ENCODE measurements at regions not wholly inside any gene's neighbourhood (a gene's known extent, or its start where the extent isn't known, plus 50 kb on each side); places are given as distances from the start of the nearest gene placed in this dataset.

GRCh38 chr16:55242667-55243066 is 81.3 kb upstream of the IRX6 start:
- no peak for DNase-seq

DNA sequence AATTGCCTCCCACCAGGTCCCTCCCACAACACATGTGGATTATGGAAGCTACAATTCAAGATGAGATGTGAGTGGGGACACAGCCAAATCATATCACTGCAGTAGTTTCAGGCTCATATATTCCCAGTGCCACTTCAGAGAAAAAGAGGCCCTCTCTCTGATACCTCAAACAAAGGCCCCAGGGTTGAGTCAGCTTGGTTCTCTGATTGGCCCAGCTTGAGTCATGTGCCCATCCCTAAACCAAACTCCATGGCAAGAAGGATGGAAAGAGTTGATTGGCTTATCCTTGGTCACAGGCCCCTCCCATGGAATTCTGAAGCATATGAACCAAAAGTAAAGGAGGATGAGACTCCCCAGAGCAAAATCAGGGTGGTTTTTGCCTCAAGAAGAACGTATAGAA is 75.9 kb upstream of the IRX6 start:
- no peak for DNase-seq

GRCh38 chr16:55248494-55248893 is 75.5 kb upstream of the IRX6 start:
- no peak for DNase-seq

GRCh38 chr16:55249361-55249760 is 74.6 kb upstream of the IRX6 start:
- no peak for DNase-seq

DNA sequence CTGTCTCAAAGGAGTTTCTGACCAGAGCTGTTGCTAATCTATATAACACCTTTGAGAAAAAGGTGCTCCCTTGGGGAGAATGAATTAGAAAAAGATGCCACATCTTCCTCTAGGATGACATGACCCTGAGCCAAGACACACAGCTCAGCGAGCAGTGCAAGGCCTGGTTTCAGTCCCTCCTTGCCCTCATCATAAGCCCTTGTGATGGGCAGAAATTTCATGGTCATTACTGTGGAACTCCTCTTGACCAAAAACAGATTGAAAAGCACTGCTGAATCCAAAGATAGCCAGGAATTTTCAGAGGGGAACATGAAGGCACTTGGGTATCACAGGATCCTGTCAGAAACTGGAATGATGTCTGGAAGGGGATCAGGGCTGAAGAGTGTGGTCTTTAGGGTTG is 74.1 kb upstream of the IRX6 start:
- DNase-seq: no peak

- DNase-seq: no peak
These were observed 73.3 kb upstream of the IRX6 start for GRCh38 chr16:55250701-55251100.

DNA sequence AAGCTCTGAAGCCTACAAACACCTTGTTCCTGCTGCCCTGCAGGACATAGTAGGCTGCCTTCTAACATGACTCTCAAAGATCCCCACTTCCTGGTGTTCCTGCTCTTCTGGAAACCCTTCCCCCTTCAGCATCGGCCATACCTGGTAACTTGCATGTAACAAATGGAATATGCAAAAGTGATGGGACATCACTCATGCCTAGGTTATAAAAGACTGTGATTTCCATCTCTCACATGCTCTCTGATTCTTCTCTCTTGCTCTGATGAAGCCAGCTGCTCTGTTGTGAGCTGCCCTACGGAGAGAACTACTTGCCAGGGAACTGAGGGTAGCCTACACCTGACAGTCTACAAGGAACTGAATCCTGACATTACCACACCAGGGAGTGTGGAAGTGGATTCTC is 72.9 kb upstream of the IRX6 start:
- DNase-seq: no peak

DNA sequence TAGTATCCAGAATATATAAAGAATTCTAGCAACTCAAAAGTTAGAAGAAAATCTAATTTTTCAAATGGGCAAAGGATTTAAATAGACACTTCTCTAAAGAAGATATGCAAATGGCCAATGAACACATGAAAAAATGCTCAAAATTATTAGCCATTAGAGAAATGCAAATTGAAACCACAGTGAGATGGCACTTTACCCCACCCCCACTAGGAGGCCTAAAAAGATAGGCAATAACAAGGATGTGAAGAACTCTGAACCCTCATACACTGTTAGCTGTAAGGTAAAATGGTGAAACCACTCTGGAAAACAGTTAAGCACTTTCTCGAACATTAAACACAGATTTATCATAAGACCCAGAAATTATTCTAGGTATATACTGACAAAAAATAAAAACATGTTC is 71.4 kb upstream of the IRX6 start:
- DNase-seq: no peak

DNA sequence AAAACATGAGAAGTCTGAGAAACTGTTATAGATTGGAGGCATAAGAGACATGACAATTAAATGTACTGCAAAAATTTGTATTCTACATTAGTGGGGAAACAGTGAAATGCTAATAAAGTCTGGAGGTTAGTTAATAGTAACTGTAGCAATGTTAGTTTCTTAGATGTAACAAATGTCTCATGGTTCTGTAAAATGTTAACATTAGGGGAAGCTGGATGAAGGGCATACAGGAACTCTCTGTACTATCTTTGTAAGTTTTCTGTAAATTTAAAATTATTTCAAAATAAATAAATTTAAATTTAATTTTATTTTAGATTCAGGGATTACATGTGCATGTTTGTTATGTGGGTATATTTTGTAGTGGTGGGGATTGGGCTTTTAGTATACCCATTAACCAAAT is 70.0 kb upstream of the IRX6 start:
- DNase-seq: no peak

DNA sequence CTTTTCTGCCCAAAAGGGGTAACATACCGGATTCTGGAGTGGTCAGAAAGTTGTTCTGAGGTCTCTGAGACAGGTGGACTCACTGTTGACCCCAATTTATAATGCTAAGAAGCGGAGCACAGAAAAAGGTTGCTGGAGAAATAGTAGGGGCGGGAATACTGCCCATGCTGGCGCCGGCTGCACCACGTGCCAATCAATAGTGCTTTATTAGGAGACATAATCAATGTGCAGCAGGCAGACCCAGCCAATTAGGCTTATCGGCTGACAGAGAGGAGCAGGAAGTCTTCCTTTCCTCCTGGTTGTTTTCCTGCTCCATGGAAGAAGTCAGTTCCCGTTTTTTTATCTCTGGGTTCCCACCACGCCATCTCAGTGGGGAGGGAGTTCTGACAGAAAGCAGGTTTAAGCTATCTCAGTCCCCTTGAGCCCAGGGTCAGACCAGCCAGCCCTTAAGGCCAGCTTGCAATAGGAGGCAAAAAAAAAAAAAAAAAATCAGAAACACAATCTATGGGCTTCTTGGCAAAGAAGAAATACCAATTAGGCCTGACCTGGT is 68.2 kb upstream of the IRX6 start:
- no peak for DNase-seq

GRCh38 chr16:55256412-55257016 is 67.5 kb upstream of the IRX6 start:
- no peak for DNase-seq

- no peak for DNase-seq
These were observed 65.9 kb upstream of the IRX6 start for GRCh38 chr16:55257966-55258613.

DNA sequence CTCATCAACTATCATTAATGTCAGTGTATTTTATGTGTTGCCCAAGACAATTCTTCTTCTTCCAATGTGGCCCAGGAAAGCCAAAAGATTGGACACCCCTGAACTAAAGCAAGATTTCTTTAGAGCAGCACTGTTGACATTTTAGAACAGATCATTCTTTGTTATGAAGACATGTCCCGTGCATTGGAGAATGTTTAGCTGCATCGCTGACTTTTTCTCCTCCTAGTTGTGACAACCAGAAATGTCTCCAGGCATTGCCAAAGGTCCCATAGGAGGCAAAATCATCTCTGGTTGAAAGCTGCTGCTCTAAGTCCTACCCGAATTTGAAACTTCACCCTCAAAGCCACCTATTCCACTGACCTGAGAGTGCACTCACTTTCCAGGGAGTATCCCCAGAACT is 62.7 kb upstream of the IRX6 start:
- DNase-seq: no peak

GRCh38 chr16:55263271-55264250 is 60.4 kb upstream of the IRX6 start:
- no peak for DNase-seq

DNA sequence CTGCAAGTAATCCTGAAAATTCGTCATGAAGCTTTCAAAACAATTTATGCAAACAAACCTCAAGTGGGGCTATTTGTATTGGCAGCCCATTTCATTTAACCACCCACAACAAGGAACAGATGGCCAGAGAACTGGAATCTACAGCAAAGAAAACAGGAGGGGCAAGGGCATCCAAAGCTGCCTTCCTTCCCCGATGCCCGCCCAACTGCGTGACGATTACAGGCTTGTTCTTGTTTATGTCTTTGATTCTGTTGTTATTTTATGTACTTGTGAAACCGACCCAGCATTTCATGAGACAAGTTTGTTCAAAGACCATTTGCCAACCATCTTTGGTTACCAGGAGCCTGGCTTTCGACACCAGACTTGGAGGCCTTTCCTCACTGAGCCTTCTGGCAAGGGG is 59.1 kb upstream of the IRX6 start:
- peak; percentile 16 for DNase-seq

DNA sequence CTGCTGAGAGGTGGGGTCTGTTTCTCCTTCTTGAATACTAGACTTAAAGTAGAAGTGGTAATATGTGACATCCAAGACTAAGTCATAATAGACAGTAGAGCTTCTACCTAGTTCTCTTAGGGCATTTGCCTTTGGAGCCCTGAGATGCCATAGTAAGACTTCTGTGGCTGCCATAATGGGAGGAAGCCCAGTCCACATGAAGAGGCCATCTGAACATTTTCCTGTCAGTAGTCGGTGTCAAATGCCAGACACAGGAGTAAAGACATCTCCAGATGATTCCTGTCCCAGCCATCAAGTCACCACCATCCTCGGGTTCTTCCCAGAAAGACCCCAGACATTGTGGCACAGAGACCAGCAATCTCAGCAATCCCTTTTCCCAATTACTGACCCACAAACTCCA is 58.1 kb upstream of the IRX6 start:
- no peak for DNase-seq

DNA sequence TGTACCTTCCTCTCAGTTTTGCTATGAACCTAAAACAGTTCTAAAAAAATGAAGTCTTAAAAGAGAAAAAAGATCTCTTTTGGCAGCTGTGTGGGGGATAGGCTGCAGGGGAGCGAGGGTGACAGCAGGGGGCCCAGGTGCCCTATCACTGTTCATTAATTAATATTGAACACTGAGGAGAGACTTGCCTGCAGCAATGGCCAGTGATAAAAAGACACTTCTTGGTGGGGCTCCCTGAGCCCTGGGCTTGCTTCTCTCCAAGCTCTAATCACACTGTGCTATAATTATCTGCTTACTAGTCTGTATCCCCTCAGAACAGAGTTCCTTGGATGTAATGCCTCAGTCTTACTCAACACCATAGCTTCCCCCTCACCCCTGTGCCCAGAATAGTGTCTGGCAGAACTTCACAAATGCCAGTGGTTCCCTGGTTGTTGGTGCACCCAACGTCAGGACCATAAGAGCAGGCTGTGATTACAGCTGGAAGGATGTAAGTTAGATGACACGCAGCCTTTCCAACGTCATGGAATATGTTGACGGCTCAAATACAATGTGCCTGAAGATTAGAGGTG is 52.0 kb upstream of the IRX6 start:
- no peak for DNase-seq

- no peak for DNase-seq
These were observed 51.3 kb upstream of the IRX6 start for GRCh38 chr16:55272744-55273143.

- no peak for DNase-seq
These were observed 50.6 kb upstream of the IRX6 start for GRCh38 chr16:55273356-55273755.

GRCh38 chr16:55273959-55274358 is 50.0 kb upstream of the IRX6 start:
- no peak for DNase-seq
